GM23248 (cell line): ENCODE measurements at regions not wholly inside any gene's neighbourhood (a gene's known extent, or its start where the extent isn't known, plus 50 kb on each side); places are given as distances from the start of the nearest gene placed in this dataset.

Experiments used
- DNase-seq: peaks from one replicate; pipeline ENCODE4 v3.0.0-alpha.2; 2015
- H2AFZ ChIP-seq: fragments of 200-600 bp; sonication (generic); 2 replicates; pipeline ENCODE4 v1.6.1; 2016; ENCODE audit warnings: antibody characterized with exemption
- H3F3A ChIP-seq: fragments of 200-600 bp; sonication (generic); 2 replicates; pipeline ENCODE4 v1.6.1; 2016; ENCODE audit warnings: mild to moderate bottlenecking, antibody characterized with exemption, mixed run types; ENCODE audit not compliant: insufficient read depth
- H3K27ac ChIP-seq: fragments of 200-600 bp; sonication (generic); 2 replicates; pipeline ENCODE4 v1.5.1; 2016; ENCODE audit warnings: mild to moderate bottlenecking
- H3K27me3 ChIP-seq: fragments of 200-600 bp; sonication (generic); replicated peaks from 2 replicates; pipeline ENCODE4 v1.6.1; 2016; ENCODE audit warnings: mild to moderate bottlenecking; ENCODE audit not compliant: insufficient read depth
- H3K36me3 ChIP-seq: fragments of 200-600 bp; sonication (generic); 2 replicates; pipeline ENCODE4 v1.6.1; 2016; ENCODE audit warnings: low read depth, mild to moderate bottlenecking
- H3K4me1 ChIP-seq: fragments of 200-600 bp; sonication (generic); 2 replicates; pipeline ENCODE4 v1.6.1; 2016; ENCODE audit warnings: mild to moderate bottlenecking; ENCODE audit not compliant: insufficient read depth
- H3K4me2 ChIP-seq: fragments of 200-600 bp; sonication (generic); one replicate; pipeline ENCODE4 v1.6.1; 2016; ENCODE audit warnings: mild to moderate bottlenecking; ENCODE audit not compliant: unreplicated experiment
- H3K4me3 ChIP-seq: fragments of 200-600 bp; sonication (generic); 2 replicates; pipeline ENCODE4 v1.5.1; 2016; ENCODE audit warnings: mild to moderate bottlenecking
- H3K79me2 ChIP-seq: fragments of 200-600 bp; sonication (generic); 2 replicates; pipeline ENCODE4 v1.6.1; 2016; ENCODE audit warnings: mild to moderate bottlenecking; ENCODE audit not compliant: insufficient read depth
- H3K9ac ChIP-seq: fragments of 200-600 bp; sonication (generic); 2 replicates; pipeline ENCODE4 v1.6.1; 2016; ENCODE audit warnings: mild to moderate bottlenecking
- H3K9me2 ChIP-seq: fragments of 200-600 bp; sonication (generic); 2 replicates; pipeline ENCODE4 v1.6.1; 2016; ENCODE audit warnings: mixed run types, mild to moderate bottlenecking, moderate library complexity; ENCODE audit not compliant: insufficient read depth
- H3K9me3 ChIP-seq: fragments of 200-600 bp; sonication (generic); one replicate; pipeline ENCODE4 v1.6.1; 2017; ENCODE audit warnings: low read depth
- H4K20me1 ChIP-seq: fragments of 200-600 bp; sonication (generic); 2 replicates; pipeline ENCODE4 v1.6.0; 2016; ENCODE audit not compliant: insufficient read depth
- EZH2 ChIP-seq: fragments of 200-600 bp; sonication (generic); IDR thresholded peaks from 2 replicates; pipeline ENCODE4 v1.6.1; 2018; ENCODE audit warnings: antibody characterized with exemption, mild to moderate bottlenecking; ENCODE audit not compliant: insufficient read depth, poor library complexity, severe bottlenecking
- EZH2phosphoT487 ChIP-seq: fragments of 200-600 bp; sonication (generic); IDR thresholded peaks from 2 replicates; pipeline ENCODE4 v1.6.1; 2018; ENCODE audit warnings: antibody characterized with exemption, moderate library complexity, mild to moderate bottlenecking, low read depth; ENCODE audit not compliant: insufficient read depth
- WGBS, 2 experiments: methylation state at CpG; one replicate each; pipeline ENCODE4 v1.1.6; 2015 to 2017; ENCODE audit warnings: low lambda C conversion rate in 2 of 2, low coverage in 1 of 2; ENCODE audit errors: missing lambda C conversion rate in 2 of 2; 5-methylcytosine and 5-hydroxymethylcytosine counted together
- in situ Hi-C: fragments of 300-500 bp; cut with MboI; formaldehyde crosslinking; loops from 2 replicates; pipeline ENCODE4 v1.15.0; 2020

- Histone ChIP-seq H2AFZ (peak overlapping the region; percentile 94), H3K36me3 (no peaks in the 10 kb centered on the region), H3K79me2 (no peaks in the 10 kb centered on the region), H3K4me2 (peak overlapping the region; percentile 71), H3K9me3 (no peaks in the 10 kb centered on the region), H4K20me1 (no peaks in the 10 kb centered on the region), H3K9ac (peak overlapping the region; percentile 66), H3K4me3 (peak overlapping the region; percentile 87), H3F3A (no peaks in the 10 kb centered on the region), H3K27me3 (no peaks in the 10 kb centered on the region), H3K4me1 (no peaks in the 10 kb centered on the region), H3K27ac (no peak overlapping the region), H3K9me2 (no peaks in the 10 kb centered on the region)
- DNase-seq: peak; percentile 54
- in situ Hi-C loops: no loop called here
- TF ChIP-seq EZH2phosphoT487 (no peak), EZH2 (no peak)
- WGBS, 2 experiments: 2% methylated on average over 26 to 51 of the region's 54 CpGs
These were observed 347.2 kb downstream of the ZNF536 start for GRCh38 chr19:30719189-30719998.

GRCh38 chr19:30718707-30719106 lies 346.5 kb downstream of the ZNF536 start:
- H3K79me2 ChIP-seq: no peaks in the 10 kb centered on the region
- H3K27ac ChIP-seq: no peak overlapping the region
- no peaks in the 10 kb centered on the region for H3K4me1 ChIP-seq
- in situ Hi-C loops: no loop called here
- H4K20me1 ChIP-seq: no peaks in the 10 kb centered on the region
- no peak for DNase-seq
- H3K9me2 ChIP-seq: no peaks in the 10 kb centered on the region
- no peaks in the 10 kb centered on the region for H3F3A ChIP-seq
- H3K4me2 ChIP-seq: peak overlapping the region; percentile 71
- H3K4me3 ChIP-seq: peak overlapping the region; percentile 87
- H2AFZ ChIP-seq: peak overlapping the region; percentile 94
- no peak overlapping the region for H3K9ac ChIP-seq
- H3K9me3 ChIP-seq: no peaks in the 10 kb centered on the region
- WGBS, 2 experiments: 32 to 35% methylated on average over 4 of the region's 4 CpGs
- TF ChIP-seq EZH2phosphoT487 (no peak), EZH2 (no peak)
- H3K27me3 ChIP-seq: no peaks in the 10 kb centered on the region
- no peaks in the 10 kb centered on the region for H3K36me3 ChIP-seq

- Histone ChIP-seq H3K9me2 (no peaks in the 10 kb centered on the region), H3K4me1 (no peaks in the 10 kb centered on the region), H2AFZ (no peak overlapping the region), H3K9me3 (no peaks in the 10 kb centered on the region), H3K27me3 (no peaks in the 10 kb centered on the region), H3K79me2 (no peaks in the 10 kb centered on the region), H4K20me1 (no peaks in the 10 kb centered on the region), H3K4me2 (no peak overlapping the region), H3K9ac (no peak overlapping the region), H3K4me3 (no peak overlapping the region), H3F3A (no peaks in the 10 kb centered on the region), H3K36me3 (no peaks in the 10 kb centered on the region), H3K27ac (no peak overlapping the region)
- in situ Hi-C loops: no loop called here
- 66 to 74% methylated on average over 2 of the region's 2 CpGs for WGBS, 2 experiments
- no peak for DNase-seq
- TF ChIP-seq EZH2phosphoT487 (no peak), EZH2 (no peak)
These were observed 345.8 kb downstream of the ZNF536 start for GRCh38 chr19:30718014-30718413.

GRCh38 chr19:30717381-30717780 lies 345.2 kb downstream of the ZNF536 start:
- no peaks in the 10 kb centered on the region for H3K36me3 ChIP-seq
- H3K79me2 ChIP-seq: no peaks in the 10 kb centered on the region
- H3K9ac ChIP-seq: no peak overlapping the region
- no peaks in the 10 kb centered on the region for H3F3A ChIP-seq
- H3K4me1 ChIP-seq: no peaks in the 10 kb centered on the region
- no peak overlapping the region for H3K4me3 ChIP-seq
- WGBS, 2 experiments: 82 to 88% methylated on average over 5 of the region's 5 CpGs
- no peak overlapping the region for H3K27ac ChIP-seq
- no peak overlapping the region for H2AFZ ChIP-seq
- H3K9me2 ChIP-seq: no peaks in the 10 kb centered on the region
- H3K27me3 ChIP-seq: no peaks in the 10 kb centered on the region; the same call in 1 of the 2 replicates
- H3K9me3 ChIP-seq: no peaks in the 10 kb centered on the region
- TF ChIP-seq EZH2phosphoT487 (no peak), EZH2 (no peak)
- no peaks in the 10 kb centered on the region for H4K20me1 ChIP-seq
- no peak for DNase-seq
- H3K4me2 ChIP-seq: no peak overlapping the region
- in situ Hi-C loops: no loop called here
